Brain microvascular endothelial cell (primary cell): ENCODE measurements at regions not wholly inside any gene's neighbourhood (a gene's known extent, or its start where the extent isn't known, plus 50 kb on each side); places are given as distances from the start of the nearest gene placed in this dataset.

Source experiments
- DNase-seq: peaks from one replicate; pipeline ENCODE4 v3.0.0-alpha.2; 2020
- H3K27ac ChIP-seq: fragments of 250-450 bp; sonication (Bioruptor Pico); 2 replicates; pipeline ENCODE4 v1.5.1; 2020; ENCODE audit warnings: mild to moderate bottlenecking, moderate library complexity
- H3K27me3 ChIP-seq: fragments of 250-450 bp; sonication (Bioruptor Pico); replicated peaks from 2 replicates; pipeline ENCODE4 v1.5.1; 2020; ENCODE audit warnings: mild to moderate bottlenecking
- H3K36me3 ChIP-seq: fragments of 250-450 bp; sonication (Bioruptor Pico); replicated peaks from 2 replicates; pipeline ENCODE4 v1.5.1; 2020; ENCODE audit warnings: mild to moderate bottlenecking
- H3K4me3 ChIP-seq: 2 replicates; pipeline ENCODE4 v1.5.1; 2011; ENCODE audit warnings: low read depth, mild to moderate bottlenecking, control low read depth, low read length, moderate library complexity
- CTCF ChIP-seq: IDR thresholded peaks from 2 replicates; pipeline ENCODE4 v1.5.1; 2011; ENCODE audit warnings: low read depth, mild to moderate bottlenecking, moderate library complexity, low read length, control low read depth, inconsistent platforms; ENCODE audit errors: missing control alignments
- in situ Hi-C: cut with HindIII; loops from 2 replicates; pipeline ENCODE4 v1.10.0; 2017; ENCODE audit warnings: low sequenced_read_pairs, low pct_ligation_motif_present

- Histone ChIP-seq H3K4me3 (no peak overlapping the region), H3K27ac (no peak overlapping the region), H3K27me3 (no peaks in the 10 kb centered on the region), H3K36me3 (no peaks in the 10 kb centered on the region)
- DNase-seq: no peak
- TF ChIP-seq CTCF: no peak
- in situ Hi-C loops: no loop called here
Observed at GRCh38 chr1:104671684-104672353, 922.1 kb downstream of the AMY1C start.

- H3K4me3 ChIP-seq: no peak overlapping the region
Observed at GRCh38 chr1:104699433-104699832, 949.7 kb downstream of the AMY1C start.

GRCh38 chr1:104702731-104703130, 953.0 kb downstream of the AMY1C start:
- H3K27ac ChIP-seq: no peak overlapping the region
- TF ChIP-seq CTCF: no peak
- DNase-seq: peak; percentile 12
- H3K36me3 ChIP-seq: no peaks in the 10 kb centered on the region
- H3K27me3 ChIP-seq: no peaks in the 10 kb centered on the region
- in situ Hi-C loops: no loop called here
- no peak overlapping the region for H3K4me3 ChIP-seq

More at GRCh38 chr1:104699433-104699832, 949.7 kb downstream of the AMY1C start:
- no peaks in the 10 kb centered on the region for H3K36me3 ChIP-seq
- in situ Hi-C loops: no loop called here
- TF ChIP-seq CTCF: no peak
- no peak for DNase-seq
- no peaks in the 10 kb centered on the region for H3K27me3 ChIP-seq
- no peak overlapping the region for H3K27ac ChIP-seq

- Histone ChIP-seq H3K4me3 (no peak overlapping the region), H3K36me3 (no peaks in the 10 kb centered on the region), H3K27me3 (no peaks in the 10 kb centered on the region), H3K27ac (no peak overlapping the region)
- in situ Hi-C loops: no loop called here
- no peak for TF ChIP-seq CTCF
- DNase-seq: no peak
Observed at GRCh38 chr1:104706631-104707147, 957.0 kb downstream of the AMY1C start.

GRCh38 chr1:104718752-104719151, 969.1 kb downstream of the AMY1C start:
- H3K27me3 ChIP-seq: no peaks in the 10 kb centered on the region
- DNase-seq: no peak
- H3K36me3 ChIP-seq: no peaks in the 10 kb centered on the region
- no peak overlapping the region for H3K27ac ChIP-seq
- in situ Hi-C loops: no loop called here
- H3K4me3 ChIP-seq: no peak overlapping the region
- no peak for TF ChIP-seq CTCF

- no peaks in the 10 kb centered on the region for H3K27me3 ChIP-seq
- no peak overlapping the region for H3K4me3 ChIP-seq
- no peak for DNase-seq
- in situ Hi-C loops: no loop called here
- TF ChIP-seq CTCF: no peak
- H3K36me3 ChIP-seq: no peaks in the 10 kb centered on the region
- H3K27ac ChIP-seq: no peak overlapping the region
Observed at GRCh38 chr1:104720741-104721140, 971.0 kb downstream of the AMY1C start.
